Prostate gland (tissue), 2 donors: ENCODE measurements at regions not wholly inside any gene's neighbourhood (a gene's known extent, or its start where the extent isn't known, plus 50 kb on each side); places are given as distances from the start of the nearest gene placed in this dataset.

Experiments
- CTCF ChIP-seq, 4 experiments: fragments of 200-600 bp in 2 of 4; fragments of 450-650 bp in 2 of 4; sonication (generic) in 2 of 4; IDR thresholded peaks; 1 replicate in 3 of 4; 2 replicates in 1 of 4; pipeline ENCODE4 v1.5.1; 2016 to 2019; ENCODE audit warnings: antibody characterized with exemption in 4 of 4, mild to moderate bottlenecking in 2 of 4, moderate library complexity in 2 of 4
- POLR2AphosphoS5 ChIP-seq: sonication (generic); formaldehyde crosslinking; IDR thresholded peaks from one replicate; pipeline ENCODE4 v1.6.1; 2017; ENCODE audit warnings: antibody characterized with exemption

- TF ChIP-seq CTCF (IDR thresholded peaks at IDR 0.05), result no peak
- TF ChIP-seq POLR2AphosphoS5, result no peak
Observed at GRCh38 chr3:176376531-176376930, 820.8 kb downstream of the TBL1XR1 start.
